Renal pelvis (tissue), 1 donor: ENCODE measurements at regions not wholly inside any gene's neighbourhood (a gene's known extent, or its start where the extent isn't known, plus 50 kb on each side); places are given as distances from the start of the nearest gene placed in this dataset.
"Not testable (repeated sequence)": the region's sequence is repeated elsewhere in the genome, so short reads cannot be mapped to it uniquely, and the experiment has no call there.

Experiments
- DNase-seq: peaks from one replicate; pipeline ENCODE4 v3.0.0-alpha.2; 2013

DNA sequence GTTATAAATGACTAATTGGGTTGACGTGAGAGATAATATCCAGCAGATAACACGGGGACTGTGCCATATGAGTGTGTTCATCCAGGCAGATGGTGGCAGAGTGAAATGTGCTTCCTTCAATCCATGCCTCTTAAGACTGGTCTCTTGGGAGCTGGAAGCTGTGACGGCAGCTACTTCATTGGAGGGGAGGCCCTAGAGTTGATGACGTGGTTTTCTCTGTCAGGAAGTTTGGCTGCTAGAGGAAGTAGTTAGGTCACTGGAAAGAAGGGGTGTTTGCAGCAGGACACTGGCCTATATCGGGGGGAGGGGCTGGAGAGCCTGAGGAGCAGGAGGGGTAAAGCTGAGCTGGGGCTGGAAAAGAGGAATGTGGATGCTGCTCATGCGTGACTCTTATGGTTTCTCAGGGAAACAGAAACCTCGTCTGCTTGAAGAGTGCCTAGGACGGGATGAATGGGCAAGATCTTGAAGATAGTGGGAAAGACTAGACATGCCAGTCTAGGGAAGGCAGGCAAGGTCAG lies 3051.6 kb downstream of the RPIA start:
- not testable (repeated sequence) for DNase-seq

GRCh38 chr2:91743910-91744309 lies 3052.4 kb downstream of the RPIA start:
- not testable (repeated sequence) for DNase-seq

GRCh38 chr2:91744700-91745141 lies 3053.2 kb downstream of the RPIA start:
- DNase-seq, result not testable (repeated sequence)

GRCh38 chr2:91748902-91749301 lies 3057.4 kb downstream of the RPIA start:
- DNase-seq, result no peak

- not testable (repeated sequence) for DNase-seq
These were observed 3058.2 kb downstream of the RPIA start for GRCh38 chr2:91749665-91750064.

GRCh38 chr2:91759361-91759941 lies 3068.0 kb downstream of the RPIA start:
- DNase-seq, result not testable (repeated sequence)

- DNase-seq, result not testable (repeated sequence)
These were observed 3069.2 kb downstream of the RPIA start for GRCh38 chr2:91760672-91761071.

DNA sequence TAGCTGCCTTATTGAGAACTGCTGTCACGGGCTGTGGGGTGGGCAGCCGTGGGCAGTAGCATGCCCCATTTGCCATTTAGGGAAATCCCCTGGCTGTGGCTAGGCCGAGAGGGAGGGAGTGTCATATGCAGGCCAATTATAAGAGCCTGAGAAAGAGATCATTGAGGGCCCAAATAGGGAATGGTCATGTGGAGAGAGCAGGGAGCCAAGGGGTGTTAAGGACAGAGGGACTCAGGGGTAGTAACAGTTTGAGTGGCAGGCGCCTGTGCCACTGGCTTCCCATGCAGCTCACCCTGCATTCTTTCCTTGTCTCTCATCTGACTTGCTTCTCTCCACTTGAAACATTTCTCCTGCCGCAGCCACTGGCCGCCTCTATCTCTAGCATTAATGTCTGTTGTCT lies 3070.8 kb downstream of the RPIA start:
- not testable (repeated sequence) for DNase-seq

DNA sequence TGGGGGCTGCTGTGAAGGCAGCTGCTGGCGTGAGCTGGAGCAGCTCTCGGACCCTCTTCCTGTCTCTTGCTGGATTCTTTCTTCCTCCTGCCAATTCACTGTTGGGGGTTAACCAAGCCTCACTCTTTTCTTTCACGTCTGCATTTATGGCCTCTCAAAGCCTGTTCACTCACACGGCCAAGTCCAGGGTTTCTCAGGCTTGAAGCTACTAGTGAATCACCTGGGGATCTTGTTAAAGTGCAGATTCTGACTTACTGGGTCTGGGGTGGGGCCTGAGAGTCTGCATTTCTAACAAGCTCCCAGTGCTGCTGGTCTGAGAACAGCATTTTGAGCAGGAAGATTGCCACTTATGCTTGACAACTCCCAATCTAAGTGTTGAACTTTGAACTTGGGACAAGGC lies 3072.2 kb downstream of the RPIA start:
- not testable (repeated sequence) for DNase-seq

GRCh38 chr2:91764581-91765002 lies 3073.1 kb downstream of the RPIA start:
- DNase-seq, result peak; percentile 5

DNA sequence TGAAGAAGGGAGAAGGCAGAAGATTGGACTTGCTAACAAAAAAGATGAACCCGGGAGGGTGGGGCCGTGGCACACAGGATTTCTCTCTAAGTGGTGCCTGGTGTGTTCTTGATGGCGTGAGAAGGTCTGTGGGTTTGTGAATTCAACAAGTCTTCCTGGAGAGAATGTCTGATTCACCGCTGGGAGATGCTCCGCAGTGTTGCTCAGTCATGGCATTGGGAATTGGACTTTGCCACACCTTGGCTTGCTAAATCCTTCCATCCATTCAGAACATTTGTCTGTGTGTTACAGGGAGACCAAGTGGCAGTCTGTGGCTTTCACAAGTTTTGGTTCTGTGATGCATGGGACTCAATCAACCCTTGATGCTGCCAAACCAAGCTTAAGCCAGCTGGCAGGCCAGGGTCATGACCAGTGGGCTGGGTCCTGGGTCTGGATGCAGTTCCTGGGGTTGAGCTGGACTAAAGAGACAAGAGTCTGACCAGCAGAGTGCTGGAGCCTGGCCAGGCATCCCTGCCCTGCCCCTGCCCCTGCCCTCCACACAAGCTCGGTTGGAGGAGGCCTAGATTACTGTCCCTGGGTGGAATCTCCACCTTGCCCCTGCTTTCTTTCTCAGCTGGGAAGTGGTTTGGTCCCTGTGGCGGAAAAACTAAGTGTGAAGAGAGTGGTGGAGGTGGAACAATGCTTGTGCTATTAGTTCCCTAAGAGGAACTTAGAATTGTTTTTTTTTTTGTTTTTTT lies 3073.7 kb downstream of the RPIA start:
- DNase-seq, result not testable (repeated sequence)

GRCh38 chr2:91766349-91767048 lies 3075.0 kb downstream of the RPIA start:
- not testable (repeated sequence) for DNase-seq

GRCh38 chr2:91768301-91768700 lies 3076.8 kb downstream of the RPIA start:
- not testable (repeated sequence) for DNase-seq

DNA sequence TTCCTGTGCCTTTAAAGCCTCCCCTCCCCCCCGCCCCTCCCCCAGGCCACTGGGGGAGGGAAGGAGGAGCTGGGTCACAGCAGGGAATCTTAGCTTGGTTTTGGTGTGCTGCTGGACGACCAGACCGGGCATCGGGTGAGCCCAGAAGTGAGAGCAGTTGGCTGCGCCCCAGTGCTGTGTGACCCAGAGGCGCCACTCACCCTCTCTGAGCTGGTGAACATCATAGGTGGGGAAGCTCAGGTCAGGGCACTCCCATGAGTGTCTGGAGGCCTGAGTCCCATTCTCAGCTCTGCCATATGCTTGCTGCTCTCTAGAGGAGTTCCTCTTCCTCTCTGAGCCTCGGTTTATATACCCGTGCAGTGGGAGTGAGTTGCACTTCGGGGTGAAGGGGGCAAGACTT lies 3077.5 kb downstream of the RPIA start:
- DNase-seq, result not testable (repeated sequence)

GRCh38 chr2:91770046-91770575 lies 3078.6 kb downstream of the RPIA start:
- DNase-seq, result not testable (repeated sequence)

DNA sequence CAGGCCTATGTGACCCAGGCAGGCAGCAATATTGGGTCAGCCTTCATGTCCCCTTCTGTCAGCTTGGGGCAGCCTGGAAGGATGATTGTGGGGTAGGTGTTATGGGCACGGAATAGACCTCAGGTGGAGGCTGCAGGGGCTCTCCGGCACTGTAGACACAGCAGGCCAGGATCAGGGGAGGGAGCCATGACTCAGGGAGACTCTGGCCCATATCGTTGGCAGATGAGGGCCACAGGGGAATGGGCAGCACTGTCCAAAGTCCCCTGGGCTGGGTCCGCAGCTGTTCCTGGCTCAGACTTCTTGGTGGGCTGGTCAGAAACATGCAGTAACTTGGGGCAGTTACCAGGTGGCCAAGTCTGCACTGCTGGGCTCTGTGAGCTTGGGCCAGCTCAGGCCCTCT lies 3080.1 kb downstream of the RPIA start:
- not testable (repeated sequence) for DNase-seq

GRCh38 chr2:91772240-91772937 lies 3080.9 kb downstream of the RPIA start:
- not testable (repeated sequence) for DNase-seq

- DNase-seq, result not testable (repeated sequence)
These were observed 3082.3 kb downstream of the RPIA start for GRCh38 chr2:91773810-91774209.

- DNase-seq, result not testable (repeated sequence)
These were observed 3083.7 kb downstream of the RPIA start for GRCh38 chr2:91775193-91775592.

DNA sequence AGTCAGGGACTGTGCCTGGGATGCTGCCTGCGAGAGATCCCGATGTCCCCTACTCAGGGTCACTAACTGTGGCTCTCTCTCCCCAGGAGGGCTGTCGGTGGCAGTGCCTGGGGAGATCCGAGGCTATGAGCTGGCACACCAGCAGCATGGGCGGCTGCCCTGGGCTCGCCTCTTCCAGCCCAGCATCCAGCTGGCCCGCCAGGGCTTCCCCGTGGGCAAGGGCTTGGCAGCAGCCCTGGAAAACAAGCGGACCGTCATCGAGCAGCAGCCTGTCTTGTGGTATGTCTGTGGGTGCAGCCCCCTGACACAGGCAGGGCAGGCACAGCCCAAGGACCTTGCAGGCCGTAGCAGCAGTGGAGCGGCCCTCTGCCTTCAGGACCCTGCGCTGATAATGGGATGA lies 3088.9 kb downstream of the RPIA start:
- DNase-seq, result not testable (repeated sequence)

- not testable (repeated sequence) for DNase-seq
These were observed 3061.8 kb upstream of the TEKT4 start for GRCh38 chr2:91809391-91809790.
